GM21529 (cell line): ENCODE measurements at regions not wholly inside any gene's neighbourhood (a gene's known extent, or its start where the extent isn't known, plus 50 kb on each side); places are given as distances from the start of the nearest gene placed in this dataset.

ENCODE experiments used
- ATAC-seq: cut with Tn5 transposase; IDR thresholded peaks from one replicate; pipeline ENCODE4 v1.9.1; 2021; ENCODE audit not compliant: unreplicated experiment

- ATAC-seq = no peak
Measured at GRCh38 chr19:28427376-28428083, 785.4 kb downstream of the UQCRFS1 start.

- ATAC-seq = no peak
Measured at GRCh38 chr19:28426730-28427225, 786.2 kb downstream of the UQCRFS1 start.

GRCh38 chr19:28426110-28426729 is 786.7 kb downstream of the UQCRFS1 start:
- no peak for ATAC-seq

GRCh38 chr19:28425046-28425931 is 787.7 kb downstream of the UQCRFS1 start:
- ATAC-seq = no peak

GRCh38 chr19:28424662-28425045 is 788.3 kb downstream of the UQCRFS1 start:
- ATAC-seq = no peak

- ATAC-seq = no peak
Measured at GRCh38 chr19:28424077-28424476, 788.9 kb downstream of the UQCRFS1 start.

- no peak for ATAC-seq
Measured at GRCh38 chr19:28422791-28423650, 789.9 kb downstream of the UQCRFS1 start.

GRCh38 chr19:28422046-28422445 is 790.9 kb downstream of the UQCRFS1 start:
- ATAC-seq = no peak

- no peak for ATAC-seq
Measured at GRCh38 chr19:28420811-28421550, 792.0 kb downstream of the UQCRFS1 start.

- no peak for ATAC-seq
Measured at GRCh38 chr19:28419312-28419711, 793.6 kb downstream of the UQCRFS1 start.

GRCh38 chr19:28417361-28417760 is 795.6 kb downstream of the UQCRFS1 start:
- no peak for ATAC-seq

GRCh38 chr19:28416245-28416644 is 796.7 kb downstream of the UQCRFS1 start:
- ATAC-seq = no peak

- no peak for ATAC-seq
Measured at GRCh38 chr19:28414748-28415147, 798.2 kb downstream of the UQCRFS1 start.

GRCh38 chr19:28409859-28410258 is 803.1 kb downstream of the UQCRFS1 start:
- no peak for ATAC-seq

- no peak for ATAC-seq
Measured at GRCh38 chr19:28406966-28407365, 806.0 kb downstream of the UQCRFS1 start.

- ATAC-seq = no peak
Measured at GRCh38 chr19:28405346-28405742, 807.6 kb downstream of the UQCRFS1 start.

GRCh38 chr19:28404472-28404871 is 808.5 kb downstream of the UQCRFS1 start:
- no peak for ATAC-seq

- no peak for ATAC-seq
Measured at GRCh38 chr19:28403690-28404089, 809.3 kb downstream of the UQCRFS1 start.

- no peak for ATAC-seq
Measured at GRCh38 chr19:28402701-28403290, 810.2 kb downstream of the UQCRFS1 start.
